NCI-H187 treated with DMSO at 0.1 percent for 48 hours (cell line): ENCODE measurements at regions not wholly inside any gene's neighbourhood (a gene's known extent, or its start where the extent isn't known, plus 50 kb on each side); places are given as distances from the start of the nearest gene placed in this dataset.
A peak's percentile ranks its signal among the peaks of the same experiment; 100 is the strongest.
"Not testable (repeated sequence)": the region's sequence is repeated elsewhere in the genome, so short reads cannot be mapped to it uniquely, and the experiment has no call there.

Source experiments
- DNase-seq: peaks from one replicate; lab custom pipeline; 2025; lab: John Stamatoyannopoulos, UW

- DNase-seq, result not testable (repeated sequence)
Observed at GRCh38 chr15:29505535-29505934, 235.9 kb upstream of the NSMCE3 start.

GRCh38 chr15:29490747-29491471 lies 221.3 kb upstream of the NSMCE3 start:
- DNase-seq, result no peak

- no peak for DNase-seq
Observed at GRCh38 chr15:29480949-29481348, 211.3 kb upstream of the NSMCE3 start.

GRCh38 chr15:29480278-29480677 lies 210.7 kb upstream of the NSMCE3 start:
- no peak for DNase-seq

GRCh38 chr15:29477256-29477655 lies 207.6 kb upstream of the NSMCE3 start:
- no peak for DNase-seq

GRCh38 chr15:29476503-29477080 lies 207.0 kb upstream of the NSMCE3 start:
- DNase-seq, result peak; percentile 6

- no peak for DNase-seq
Observed at GRCh38 chr15:29475096-29475495, 205.5 kb upstream of the NSMCE3 start.

GRCh38 chr15:29473621-29474105 lies 204.0 kb upstream of the NSMCE3 start:
- DNase-seq, result no peak

GRCh38 chr15:29472901-29473445 lies 203.4 kb upstream of the NSMCE3 start:
- no peak for DNase-seq

- DNase-seq, result no peak
Observed at GRCh38 chr15:29471757-29472156, 202.1 kb upstream of the NSMCE3 start.

- DNase-seq, result no peak
Observed at GRCh38 chr15:29471306-29471705, 201.7 kb upstream of the NSMCE3 start.

GRCh38 chr15:29470794-29471193 lies 201.2 kb upstream of the NSMCE3 start:
- no peak for DNase-seq

- no peak for DNase-seq
Observed at GRCh38 chr15:29470311-29470710, 200.7 kb upstream of the NSMCE3 start.

GRCh38 chr15:29468899-29469298 lies 199.3 kb upstream of the NSMCE3 start:
- no peak for DNase-seq

- DNase-seq, result no peak
Observed at GRCh38 chr15:29467091-29467490, 197.5 kb upstream of the NSMCE3 start.

- DNase-seq, result no peak
Observed at GRCh38 chr15:29466292-29466691, 196.7 kb upstream of the NSMCE3 start.

GRCh38 chr15:29465816-29466215 lies 196.2 kb upstream of the NSMCE3 start:
- no peak for DNase-seq

- no peak for DNase-seq
Observed at GRCh38 chr15:29465196-29465595, 195.6 kb upstream of the NSMCE3 start.

- no peak for DNase-seq
Observed at GRCh38 chr15:29461877-29462276, 192.3 kb upstream of the NSMCE3 start.

- DNase-seq, result no peak
Observed at GRCh38 chr15:29458361-29458760, 188.7 kb upstream of the NSMCE3 start.

- no peak for DNase-seq
Observed at GRCh38 chr15:29457729-29458128, 188.1 kb upstream of the NSMCE3 start.

GRCh38 chr15:29456964-29457363 lies 187.3 kb upstream of the NSMCE3 start:
- DNase-seq, result no peak

- DNase-seq, result no peak
Observed at GRCh38 chr15:29456255-29456654, 186.6 kb upstream of the NSMCE3 start.
